Liver (tissue), 8 donors: ENCODE measurements at regions not wholly inside any gene's neighbourhood (a gene's known extent, or its start where the extent isn't known, plus 50 kb on each side); places are given as distances from the start of the nearest gene placed in this dataset.

ENCODE experiments used
- DNase-seq: peaks from one replicate; pipeline ENCODE4 v3.0.0-alpha.2; 2017; ENCODE audit warnings: low spot score
- H3K27ac ChIP-seq, 2 donors: one replicate each; pipeline ENCODE4 v1.7.0; 2013; ENCODE audit warnings: inconsistent platforms in 2 of 2, low read length in 2 of 2, control low read depth in 1 of 2, low read depth in 1 of 2, mild to moderate bottlenecking in 1 of 2
- H3K27me3 ChIP-seq, 4 donors: one replicate each; pipeline versions ENCODE4 v1.6.1 to v1.7.0; 2013; ENCODE audit warnings: low read length in 3 of 4, inconsistent platforms in 1 of 4, mild to moderate bottlenecking in 1 of 4, moderate library complexity in 1 of 4; ENCODE audit not compliant: control insufficient read depth in 4 of 4, insufficient read depth in 4 of 4
- H3K36me3 ChIP-seq, 4 donors: one replicate each; pipeline versions ENCODE4 v1.6.1 to v1.7.0; 2013; ENCODE audit warnings: low read length in 3 of 4, mild to moderate bottlenecking in 3 of 4, low read depth in 1 of 4, moderate library complexity in 1 of 4; ENCODE audit not compliant: control insufficient read depth in 4 of 4, insufficient read depth in 3 of 4
- H3K4me1 ChIP-seq, 4 donors: one replicate each; pipeline versions ENCODE4 v1.6.1 to v1.7.0; 2013; ENCODE audit warnings: low read length in 3 of 4, mild to moderate bottlenecking in 3 of 4, moderate library complexity in 1 of 4; ENCODE audit not compliant: control insufficient read depth in 4 of 4, insufficient read depth in 4 of 4
- H3K4me3 ChIP-seq, 3 donors: one replicate each; pipeline versions ENCODE4 v1.6.1 to v1.7.0; 2013; ENCODE audit warnings: low read length in 3 of 3, control low read depth in 1 of 3, low read depth in 1 of 3, mild to moderate bottlenecking in 1 of 3
- H3K9ac ChIP-seq, 2 donors: one replicate each; pipeline ENCODE4 v1.7.0; 2013; ENCODE audit warnings: low read length in 2 of 2, mild to moderate bottlenecking in 2 of 2, moderate library complexity in 2 of 2, control low read depth in 1 of 2, low read depth in 1 of 2
- H3K9me3 ChIP-seq, 4 donors: one replicate each; pipeline versions ENCODE4 v1.6.1 to v1.7.0; 2013; ENCODE audit warnings: low read length in 3 of 4; ENCODE audit not compliant: control insufficient read depth in 4 of 4
- ATF3 ChIP-seq: IDR thresholded peaks from 2 replicates; pipeline ENCODE4 v1.6.1; 2016; ENCODE audit warnings: antibody characterized with exemption
- CTCF ChIP-seq: fragments of 150-350 bp; IDR thresholded peaks from 2 replicates; pipeline ENCODE4 v1.5.1; 2017; ENCODE audit warnings: improper control_type of control experiment, low read depth, low read length; ENCODE audit not compliant: missing input control
- GABPA ChIP-seq, 2 donors: IDR thresholded peaks in 1 of 2; conservative IDR thresholded peaks in 1 of 2; 2 replicates each; pipeline ENCODE4 v1.6.1; 2016; ENCODE audit warnings: antibody characterized with exemption in 2 of 2, mild to moderate bottlenecking in 1 of 2, moderate library complexity in 1 of 2
- HNF4A ChIP-seq, 2 donors: conservative IDR thresholded peaks; 2 replicates each; pipeline ENCODE4 v1.6.1; 2016; ENCODE audit warnings: antibody characterized with exemption in 2 of 2, mild to moderate bottlenecking in 2 of 2
- HNF4G ChIP-seq: IDR thresholded peaks from 2 replicates; pipeline ENCODE4 v1.6.1; 2016; ENCODE audit warnings: antibody characterized with exemption
- JUND ChIP-seq, 2 donors: IDR thresholded peaks; 2 replicates each; pipeline ENCODE4 v1.6.1; 2016; ENCODE audit warnings: antibody characterized with exemption in 2 of 2
- MAX ChIP-seq: IDR thresholded peaks from 2 replicates; pipeline ENCODE4 v1.6.1; 2016; ENCODE audit warnings: antibody characterized with exemption
- RAD21 ChIP-seq, 2 donors: IDR thresholded peaks; 2 replicates each; pipeline ENCODE4 v1.6.1; 2016; ENCODE audit warnings: antibody characterized with exemption in 2 of 2, mild to moderate bottlenecking in 2 of 2
- RXRA ChIP-seq, 2 donors: IDR thresholded peaks; 2 replicates each; pipeline ENCODE4 v1.6.1; 2017 to 2018; ENCODE audit warnings: antibody characterized with exemption in 2 of 2, mild to moderate bottlenecking in 1 of 2
- SP1 ChIP-seq: IDR thresholded peaks from 2 replicates; pipeline ENCODE4 v1.6.1; 2018; ENCODE audit warnings: antibody characterized with exemption, mild to moderate bottlenecking
- TAF1 ChIP-seq: conservative IDR thresholded peaks from 2 replicates; pipeline ENCODE4 v1.6.1; 2016; ENCODE audit warnings: antibody characterized with exemption, mild to moderate bottlenecking
- WGBS: extraction: QIAGEN DNeasy Blood & Tissue Kit; methylation state at CpG from one replicate; pipeline ENCODE4 v1.1.7; 2013; 5-methylcytosine and 5-hydroxymethylcytosine counted together
- donor health status: healthy.
- donor health status: healthy.
- donor health status: healthy.
- donor health status: healthy.
- donor health status: healthy.

- TF ChIP-seq TAF1 (no peak), RXRA (IDR thresholded peaks at IDR 0.05) (no peak), MAX (no peak), ATF3 (no peak)
- Histone ChIP-seq H3K9ac (no peak overlapping the region), H3K4me1 (no peaks in the 10 kb centered on the region), H3K27ac (no peak overlapping the region), H3K9me3 (no peaks in the 10 kb centered on the region), H3K36me3 (no peaks in the 10 kb centered on the region), H3K4me3 (no peak overlapping the region), H3K27me3 (peaks cover 0 to 4% (median 0%) of the 10 kb centered on the region in 4 donors)
- WGBS = 84% methylated on average over 7 of the region's 7 CpGs
- DNase-seq = no peak
These were observed 133.6 kb upstream of the APCDD1 start for GRCh38 chr18:10320791-10321190.

GRCh38 chr18:10321576-10321975, 132.9 kb upstream of the APCDD1 start:
- Histone ChIP-seq H3K9ac (no peak overlapping the region), H3K9me3 (no peaks in the 10 kb centered on the region), H3K4me3 (no peak overlapping the region), H3K27ac (no peak overlapping the region), H3K36me3 (no peaks in the 10 kb centered on the region), H3K27me3 (peaks cover 0 to 4% (median 0%) of the 10 kb centered on the region in 4 donors), H3K4me1 (no peaks in the 10 kb centered on the region)
- no peak for DNase-seq
- WGBS = 88% methylated on average over 2 of the region's 2 CpGs
- TF ChIP-seq CTCF (no peak), HNF4A (conservative IDR thresholded peaks at IDR 0.05) (no peak), ATF3 (no peak), RAD21 (IDR thresholded peaks at IDR 0.05) (no peak), SP1 (no peak), TAF1 (no peak), RXRA (IDR thresholded peaks at IDR 0.05) (no peak)

- TF ChIP-seq CTCF = no peak
- TF ChIP-seq SP1 = no peak
- TF ChIP-seq HNF4A (conservative IDR thresholded peaks at IDR 0.05) = no peak
- TF ChIP-seq HNF4G = no peak
- TF ChIP-seq GABPA (IDR thresholded peaks at IDR 0.05 in 1 of 2, conservative IDR thresholded peaks at IDR 0.05 in 1 of 2) = no peak
- TF ChIP-seq JUND (IDR thresholded peaks at IDR 0.05) = no peak
- no peak overlapping the region for H3K27ac ChIP-seq
- WGBS = 73% methylated on average over 7 of the region's 7 CpGs
- H3K9me3 ChIP-seq = no peaks in the 10 kb centered on the region
- no peak overlapping the region for H3K4me3 ChIP-seq
- H3K9ac ChIP-seq = no peak overlapping the region
- DNase-seq = no peak
- H3K36me3 ChIP-seq = no peaks in the 10 kb centered on the region
- no peaks in the 10 kb centered on the region for H3K4me1 ChIP-seq
- peaks cover 0 to 4% (median 0%) of the 10 kb centered on the region in 4 donors for H3K27me3 ChIP-seq
These were observed 132.4 kb upstream of the APCDD1 start for GRCh38 chr18:10322004-10322403.
